ENCODE measurements at regions not wholly inside any gene's neighbourhood (a gene's known extent, or its start where the extent isn't known, plus 50 kb on each side); places are given as distances from the start of the nearest gene placed in this dataset.

DNA sequence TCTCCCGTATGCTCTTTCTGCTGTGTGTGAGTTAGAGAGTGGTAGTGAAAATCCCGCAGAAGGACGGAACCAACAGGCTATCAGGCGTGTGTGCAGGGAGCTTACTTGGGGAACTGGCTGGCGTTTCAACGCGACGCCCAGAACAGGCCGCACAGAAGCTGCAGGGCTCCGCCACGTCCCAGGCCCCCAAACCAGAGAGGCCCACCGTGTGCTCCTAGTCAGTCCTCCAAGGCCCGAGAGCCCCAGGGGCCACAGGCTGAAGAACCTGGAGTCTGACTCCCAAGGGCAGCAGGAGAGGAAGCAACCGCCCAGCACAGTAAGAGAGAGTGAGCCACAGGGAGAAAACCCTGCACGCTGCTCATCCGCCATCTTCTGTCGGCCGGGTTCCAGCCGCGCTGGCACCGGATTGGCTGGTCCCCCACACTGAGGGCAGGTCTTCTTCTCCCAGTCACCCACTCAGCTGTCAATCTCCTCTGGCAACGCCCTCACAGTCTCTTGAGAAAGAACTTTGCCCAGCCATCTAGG lies 730.6 kb upstream of the VSTM2A start:
- no peak overlapping the region for H3K27ac ChIP-seq (ENCODE audit: low read depth, low read length)
- no peak overlapping the region for H3K4me3 ChIP-seq (ENCODE audit: low read length)
- H3K27me3 ChIP-seq (ENCODE audit: control insufficient read depth, insufficient read depth, low read length, poor library complexity, severe bottlenecking): no peaks in the 10 kb centered on the region
- WGBS, 2 experiments (ENCODE audit: insufficient coverage in 1 of 2, insufficient read length in 1 of 2): 93 to 95% methylated on average over 12 to 22 of the region's 22 CpGs
- DNase-seq: no peak
- H3K36me3 ChIP-seq (ENCODE audit: control insufficient read depth, insufficient read depth, low read length): no peaks in the 10 kb centered on the region
- Mint-ChIP-seq H3K27ac (no peak overlapping the region), H3K27me3 (ENCODE audit: insufficient read depth) (no peaks in the 10 kb centered on the region), H3K4me1 (no peaks in the 10 kb centered on the region), H3K36me3 (ENCODE audit: low read depth) (no peaks in the 10 kb centered on the region), H3K4me3 (no peak overlapping the region), H3K9me3 (no peaks in the 10 kb centered on the region)
- no peak for TF ChIP-seq CTCF (conservative IDR thresholded peaks at IDR 0.05)
- H3K9me3 ChIP-seq (ENCODE audit: control insufficient read depth, low read length): no peaks in the 10 kb centered on the region
- no peaks in the 10 kb centered on the region for H3K4me1 ChIP-seq (ENCODE audit: control insufficient read depth, insufficient read depth, low read length)
- H3K9ac ChIP-seq (ENCODE audit: extremely low read depth, low read length, poor library complexity, severe bottlenecking): no peak overlapping the region

GRCh38 chr7:53812135-53812534 lies 730.0 kb upstream of the VSTM2A start:
- Mint-ChIP-seq H3K27me3 (ENCODE audit: insufficient read depth) (no peaks in the 10 kb centered on the region), H3K27ac (no peak overlapping the region), H3K9me3 (no peaks in the 10 kb centered on the region), H3K4me3 (no peak overlapping the region), H3K4me1 (no peaks in the 10 kb centered on the region), H3K36me3 (ENCODE audit: low read depth) (no peaks in the 10 kb centered on the region)
- Histone ChIP-seq H3K4me3 (ENCODE audit: low read length) (no peak overlapping the region), H3K9ac (ENCODE audit: extremely low read depth, low read length, poor library complexity, severe bottlenecking) (no peak overlapping the region), H3K36me3 (ENCODE audit: control insufficient read depth, insufficient read depth, low read length) (no peaks in the 10 kb centered on the region), H3K27ac (ENCODE audit: low read depth, low read length) (no peak overlapping the region), H3K4me1 (ENCODE audit: control insufficient read depth, insufficient read depth, low read length) (no peaks in the 10 kb centered on the region), H3K27me3 (ENCODE audit: control insufficient read depth, insufficient read depth, low read length, poor library complexity, severe bottlenecking) (no peaks in the 10 kb centered on the region), H3K9me3 (ENCODE audit: control insufficient read depth, low read length) (no peaks in the 10 kb centered on the region)
- no peak for DNase-seq
- no peak for TF ChIP-seq CTCF (conservative IDR thresholded peaks at IDR 0.05)
- WGBS, 2 experiments (ENCODE audit: insufficient coverage in 1 of 2, insufficient read length in 1 of 2): 94 to 96% methylated on average over 9 to 16 of the region's 16 CpGs

DNA sequence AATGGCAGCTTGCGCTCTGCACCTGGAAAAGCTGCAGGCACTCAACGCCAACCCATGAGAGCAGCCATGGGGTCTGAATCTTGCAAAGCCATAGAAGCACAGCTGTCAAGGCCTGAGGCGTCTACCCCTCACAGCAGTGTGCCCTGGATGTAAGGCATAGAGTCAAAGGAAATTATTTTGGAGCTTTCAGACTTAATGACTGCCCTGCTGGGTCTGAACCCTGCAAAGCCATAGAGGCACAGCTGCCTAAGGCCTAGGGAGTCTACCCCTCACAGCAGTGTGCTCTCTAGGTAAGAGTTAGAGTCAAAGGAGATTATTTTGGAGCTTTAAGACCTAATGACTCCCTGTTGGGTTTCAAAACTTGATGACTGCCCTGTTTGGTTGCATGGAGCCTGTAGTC lies 706.9 kb upstream of the VSTM2A start:
- Histone ChIP-seq H3K27me3 (ENCODE audit: control insufficient read depth, insufficient read depth, low read length, poor library complexity, severe bottlenecking) (no peaks in the 10 kb centered on the region), H3K27ac (ENCODE audit: low read depth, low read length) (no peak overlapping the region), H3K9me3 (ENCODE audit: control insufficient read depth, low read length) (no peaks in the 10 kb centered on the region), H3K36me3 (ENCODE audit: control insufficient read depth, insufficient read depth, low read length) (no peaks in the 10 kb centered on the region), H3K9ac (ENCODE audit: extremely low read depth, low read length, poor library complexity, severe bottlenecking) (no peak overlapping the region), H3K4me1 (ENCODE audit: control insufficient read depth, insufficient read depth, low read length) (no peaks in the 10 kb centered on the region), H3K4me3 (ENCODE audit: low read length) (no peak overlapping the region)
- Mint-ChIP-seq H3K4me3 (no peak overlapping the region), H3K27ac (no peak overlapping the region), H3K36me3 (ENCODE audit: low read depth) (no peaks in the 10 kb centered on the region), H3K27me3 (ENCODE audit: insufficient read depth) (no peaks in the 10 kb centered on the region), H3K9me3 (no peaks in the 10 kb centered on the region), H3K4me1 (no peaks in the 10 kb centered on the region)
- 77 to 89% methylated on average over 2 to 3 of the region's 3 CpGs for WGBS, 2 experiments (ENCODE audit: insufficient coverage in 1 of 2, insufficient read length in 1 of 2)
- no peak for TF ChIP-seq CTCF (conservative IDR thresholded peaks at IDR 0.05)
- DNase-seq: no peak

Measured in endodermal cell (in vitro differentiated cells).